NOMO-1 treated with dmso at 0.1 percent for 144 hours (cell line): ENCODE measurements at regions not wholly inside any gene's neighbourhood (a gene's known extent, or its start where the extent isn't known, plus 50 kb on each side); places are given as distances from the start of the nearest gene placed in this dataset.
A peak's percentile ranks its signal among the peaks of the same experiment; 100 is the strongest.

Experiments
- DNase-seq: peaks from one replicate; lab custom pipeline; 2025; ENCODE audit not compliant: unreplicated experiment; lab: John Stamatoyannopoulos, UW

DNA sequence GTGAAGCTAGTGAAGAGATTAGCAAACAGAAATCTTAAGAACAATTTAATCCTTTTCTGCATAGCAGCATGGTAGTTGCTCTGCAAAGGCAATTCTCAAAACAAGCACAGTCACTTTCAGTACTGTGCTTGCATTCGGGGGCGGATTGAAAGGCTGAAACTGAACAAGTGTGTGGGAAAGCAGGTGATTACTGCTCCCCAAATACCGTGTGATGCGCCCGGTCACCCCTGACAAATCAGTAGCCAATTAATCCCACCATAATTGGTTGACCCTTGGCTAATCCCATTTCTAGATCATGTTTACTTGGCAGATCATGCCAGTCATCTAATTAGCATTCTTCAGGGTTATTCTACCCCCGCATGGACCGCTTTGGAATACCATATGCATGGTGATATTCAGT, 76.5 kb upstream of the ADRB1 start:
- no peak for DNase-seq

DNA sequence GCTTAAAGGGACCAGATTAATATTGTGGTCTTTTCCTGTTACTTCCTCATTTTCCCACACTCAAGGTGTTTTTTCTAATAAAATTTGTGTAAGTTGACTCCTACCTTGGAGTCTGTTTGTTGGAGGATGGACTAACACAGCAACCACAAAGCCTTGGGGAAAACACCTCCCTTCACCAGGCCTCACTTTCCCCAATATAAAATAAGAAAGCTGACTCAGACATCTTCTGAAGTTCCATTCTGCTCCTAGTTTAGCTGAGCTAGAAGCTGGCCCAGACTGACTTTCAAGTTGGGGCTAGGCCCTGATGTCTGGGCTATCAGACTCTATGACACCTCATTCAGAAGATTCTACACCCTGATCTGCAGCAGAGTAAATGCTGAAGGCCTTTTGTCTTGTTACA, 73.0 kb upstream of the ADRB1 start:
- DNase-seq = no peak

DNA sequence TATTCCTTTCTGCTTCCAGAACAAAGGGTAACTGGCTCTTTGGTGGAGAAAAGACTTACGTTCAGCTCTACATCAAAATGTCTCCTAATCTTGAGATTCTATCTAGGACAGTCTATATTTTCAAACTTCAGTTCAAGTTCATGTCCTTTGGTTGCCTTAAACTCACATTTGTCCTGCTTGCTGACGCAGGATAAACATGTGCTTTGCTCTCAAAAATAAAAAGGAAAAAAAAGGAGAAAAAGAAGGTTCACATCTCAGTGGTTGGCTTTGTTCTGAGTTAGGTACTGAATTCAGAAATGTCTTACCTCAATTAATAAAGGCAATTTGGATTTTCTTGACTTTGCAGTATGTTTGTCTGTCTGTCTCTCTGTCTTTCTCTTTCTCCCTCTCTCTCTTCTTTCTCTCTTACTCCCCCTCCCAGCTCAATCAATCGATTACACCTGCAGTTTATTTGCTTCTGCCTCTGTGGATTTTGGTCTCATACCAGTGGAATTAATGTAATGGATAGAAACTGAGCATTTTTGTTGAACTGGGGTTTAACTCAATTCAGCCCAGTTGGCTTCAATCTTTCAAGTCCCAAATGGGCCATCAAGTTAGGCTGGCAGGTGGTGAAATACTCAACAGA, 72.2 kb upstream of the ADRB1 start:
- DNase-seq = no peak

DNA sequence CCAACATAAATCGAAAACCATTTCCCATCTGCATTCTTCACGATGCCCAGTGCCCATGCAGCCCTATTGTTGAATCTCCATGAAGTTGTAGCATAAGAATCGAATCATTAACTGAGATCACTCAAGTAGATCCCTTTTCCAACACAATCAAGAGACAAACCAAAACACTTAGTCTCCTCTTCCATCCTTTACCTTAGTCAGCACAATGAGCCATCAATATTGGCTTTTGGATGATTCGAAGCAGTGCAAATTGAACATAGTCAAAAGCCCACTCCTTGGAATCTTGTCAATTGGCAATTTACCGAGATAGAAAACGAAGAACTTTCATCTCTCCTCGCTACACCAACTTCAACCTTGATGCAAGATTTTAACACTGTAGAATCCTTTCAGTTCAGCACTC, 66.5 kb upstream of the ADRB1 start:
- no peak for DNase-seq

DNA sequence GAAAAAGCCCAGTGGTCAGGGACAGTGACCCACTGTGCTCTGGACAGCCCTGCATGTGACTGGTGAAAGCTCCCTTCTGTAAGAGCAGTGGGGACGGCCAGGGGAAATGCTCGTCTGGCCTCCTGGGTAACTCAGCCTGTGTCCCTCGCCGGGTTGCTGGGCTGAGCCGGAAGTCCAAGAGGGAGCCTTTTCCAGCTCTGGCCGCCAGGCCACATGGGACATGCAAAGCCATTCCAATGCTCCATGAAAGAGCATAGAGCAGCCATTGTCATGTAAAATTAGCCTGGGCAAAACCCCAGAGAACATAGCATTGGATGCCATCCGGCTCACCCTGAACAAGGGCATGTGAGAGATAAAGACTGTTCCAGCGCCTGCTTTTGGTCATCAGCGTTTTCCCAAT, 64.9 kb upstream of the ADRB1 start:
- no peak for DNase-seq

DNA sequence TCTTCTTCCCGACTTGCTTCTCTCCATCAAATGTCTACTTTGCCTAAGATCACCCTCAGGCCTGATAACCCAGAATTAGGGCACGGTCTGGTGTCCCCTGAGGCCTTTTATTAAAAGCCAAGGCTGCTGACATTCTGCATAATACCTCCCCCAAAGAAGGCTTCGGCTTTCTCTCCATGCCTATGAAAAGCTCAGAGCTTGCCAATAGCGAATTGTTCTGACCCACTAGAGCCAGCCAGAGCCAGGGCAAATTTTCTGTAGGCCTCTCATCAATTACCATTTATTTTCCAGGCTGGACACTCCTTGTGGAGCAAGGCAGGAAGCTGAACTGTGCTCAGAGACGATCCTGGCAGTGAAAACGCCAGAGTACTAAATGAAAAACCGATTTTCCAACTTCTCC, 64.3 kb upstream of the ADRB1 start:
- DNase-seq = no peak

DNA sequence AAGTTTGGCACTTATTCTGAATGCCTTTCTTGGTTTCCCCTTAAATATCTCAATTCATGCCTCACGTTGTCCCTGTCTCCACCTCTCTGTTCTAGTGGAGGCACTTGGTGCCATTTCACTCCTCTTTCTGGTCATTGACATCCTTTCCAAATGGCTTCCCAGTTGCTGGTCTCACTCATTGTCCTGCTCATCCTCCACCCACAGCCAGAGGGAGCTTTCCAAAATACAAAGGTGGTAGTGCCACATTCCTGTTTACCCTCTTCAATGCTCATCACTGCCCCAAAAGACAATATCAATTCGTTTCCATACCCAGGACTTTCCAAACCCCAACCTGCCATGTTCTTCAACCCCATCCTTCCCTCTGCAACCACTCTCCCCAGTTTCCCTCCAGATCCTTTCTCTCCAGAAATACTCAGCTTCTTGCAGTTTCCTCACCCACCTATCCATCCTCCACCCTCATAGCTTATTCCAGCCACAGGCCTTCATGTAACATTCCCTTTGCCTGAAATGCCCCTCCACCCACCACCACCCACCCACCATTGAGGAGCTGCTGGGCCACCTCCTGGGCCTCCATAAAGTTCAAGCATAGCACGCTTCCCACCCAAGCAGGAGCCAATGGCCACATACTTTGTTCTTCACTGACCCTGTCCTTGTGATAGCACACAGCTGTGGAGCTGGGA, 63.1 kb upstream of the ADRB1 start:
- no peak for DNase-seq

DNA sequence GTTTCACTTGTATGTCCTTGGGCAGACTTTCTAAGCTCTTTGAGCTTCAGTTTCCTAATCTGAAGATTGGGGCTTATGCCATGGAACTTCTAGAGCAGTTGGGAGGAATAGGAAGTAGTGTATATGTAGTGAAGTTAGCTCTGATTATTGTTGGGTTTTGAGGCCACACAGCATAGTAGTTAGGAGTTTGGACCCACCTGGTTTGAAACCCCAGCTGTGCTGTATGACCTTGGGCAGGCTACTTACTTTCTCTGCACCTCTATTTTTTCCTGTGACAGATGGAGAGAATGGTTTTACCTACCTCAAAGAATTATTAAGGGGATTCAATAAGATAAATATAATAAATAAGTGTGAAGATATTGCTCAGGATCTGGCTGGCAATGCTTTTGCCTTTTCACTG, 61.4 kb upstream of the ADRB1 start:
- no peak for DNase-seq

DNA sequence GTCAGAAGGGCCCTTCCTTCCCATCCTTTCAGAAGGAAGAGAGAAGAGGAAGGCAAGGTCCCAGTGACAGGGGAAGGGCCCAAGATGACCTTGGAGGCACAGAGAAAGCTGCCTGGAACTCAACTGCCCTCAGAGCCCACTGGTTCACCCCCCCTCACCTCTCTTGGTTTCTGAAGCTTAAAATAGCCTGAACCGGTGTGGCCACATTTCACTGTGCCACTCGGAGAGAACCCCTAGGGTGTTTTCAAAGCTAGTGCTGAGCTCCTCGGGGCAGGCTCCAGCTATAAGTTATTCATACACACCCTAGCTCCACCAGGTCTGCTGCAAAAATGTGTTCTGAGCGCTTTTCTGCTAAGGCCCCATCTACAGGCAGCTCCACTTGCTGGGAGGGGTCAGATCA, 60.9 kb upstream of the ADRB1 start:
- no peak for DNase-seq

DNA sequence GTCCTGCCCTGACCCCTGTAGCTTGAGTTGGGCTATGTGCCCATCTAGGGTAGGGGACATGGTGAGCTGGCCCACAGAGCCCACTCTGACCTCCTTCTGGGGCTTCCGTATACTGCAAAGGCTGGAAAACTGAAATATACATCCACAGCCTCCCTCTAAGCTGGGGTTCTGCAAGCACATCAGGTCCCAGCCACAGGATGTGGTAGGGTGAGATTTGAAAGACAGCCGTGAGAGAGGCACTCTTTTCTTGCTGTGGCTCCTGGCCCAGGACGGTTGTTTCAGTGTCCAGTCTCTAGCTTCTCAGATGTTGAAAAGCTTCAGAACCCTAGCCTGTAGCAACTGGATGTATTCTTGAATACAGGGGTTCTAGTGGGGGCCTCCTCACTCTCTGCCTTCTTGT, 60.1 kb upstream of the ADRB1 start:
- DNase-seq = no peak

DNA sequence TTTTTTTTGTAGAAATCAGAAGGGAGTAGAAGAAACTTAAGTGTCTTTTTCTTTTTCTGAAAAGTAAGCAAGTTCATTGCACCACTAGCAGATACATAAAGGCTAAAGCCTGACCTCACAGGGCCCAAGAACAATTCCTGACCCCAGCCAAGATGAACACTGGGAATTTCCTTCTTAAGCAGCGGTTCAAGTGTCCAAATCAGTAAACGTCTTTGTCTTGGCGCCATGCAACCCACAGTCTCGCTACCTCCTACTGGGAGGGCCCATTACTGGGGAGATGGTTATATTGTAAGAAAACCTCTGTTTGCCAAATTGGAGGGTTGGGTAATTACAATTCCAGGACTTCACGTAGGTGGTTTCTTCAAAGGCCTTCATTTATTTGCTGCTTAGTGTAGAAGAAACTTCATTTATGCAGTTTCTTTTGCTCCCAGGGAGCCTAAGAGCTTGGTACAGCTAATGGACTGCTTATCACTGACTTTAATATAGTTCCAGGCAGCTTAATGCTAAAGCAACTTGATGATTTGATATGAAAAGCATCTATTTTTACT, 58.3 kb upstream of the ADRB1 start:
- DNase-seq = no peak

DNA sequence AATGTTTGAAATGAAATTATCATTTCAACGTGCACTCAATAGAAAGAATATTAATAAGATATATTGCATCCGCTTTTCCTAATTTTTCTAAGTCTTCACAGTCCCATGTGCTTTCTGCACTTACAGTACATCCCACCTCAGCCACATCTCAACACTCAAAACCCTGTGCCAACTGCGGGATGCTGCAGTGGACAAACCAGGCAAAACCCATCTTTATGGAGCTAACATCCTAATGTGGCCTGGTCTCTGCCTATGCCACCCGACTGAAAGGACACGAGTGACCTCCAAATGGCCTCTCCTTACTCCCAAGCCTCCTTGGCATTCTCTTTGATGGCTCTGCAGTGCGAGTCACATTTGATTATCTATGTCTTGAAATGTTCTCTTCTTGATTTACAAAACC, 57.4 kb upstream of the ADRB1 start:
- no peak for DNase-seq

DNA sequence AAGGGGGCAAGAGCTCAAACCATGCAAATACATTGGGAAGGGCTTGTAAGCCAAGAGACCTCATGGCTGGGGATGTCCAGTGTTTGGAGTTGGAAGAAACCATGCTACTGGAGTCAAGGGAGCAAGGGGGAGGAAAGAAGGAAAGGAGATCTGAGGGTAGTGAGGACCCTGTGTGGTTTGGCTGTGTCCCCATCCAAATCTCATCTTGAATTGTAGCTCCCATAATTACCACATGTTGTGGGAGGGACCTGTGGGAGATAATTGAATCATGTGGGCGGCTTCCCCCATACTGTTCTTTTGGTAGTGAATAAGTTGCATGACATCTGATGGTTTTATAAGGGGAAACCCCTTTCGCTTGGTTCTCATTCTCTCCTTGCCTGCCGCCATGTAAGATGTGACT, 56.5 kb upstream of the ADRB1 start:
- no peak for DNase-seq

DNA sequence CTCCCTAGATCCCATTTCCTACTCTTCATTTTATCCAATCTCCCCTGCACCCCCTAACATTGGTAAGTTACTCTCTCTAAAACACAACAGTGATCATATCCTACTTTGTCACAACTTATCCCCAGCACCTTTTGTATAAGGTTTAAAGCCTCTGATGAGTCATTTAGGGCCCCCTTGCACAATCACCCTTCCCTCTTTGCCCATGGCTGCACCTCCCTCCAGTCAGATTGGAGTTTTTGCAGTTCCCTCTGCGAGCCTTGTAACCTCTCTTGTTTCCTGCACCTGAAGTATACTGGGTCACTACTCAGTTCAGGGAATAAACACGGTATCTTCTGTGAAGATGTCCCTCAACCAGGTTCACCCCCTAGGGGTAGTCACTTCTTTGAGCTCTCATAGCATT, 55.9 kb upstream of the ADRB1 start:
- peak; percentile 84 for DNase-seq

DNA sequence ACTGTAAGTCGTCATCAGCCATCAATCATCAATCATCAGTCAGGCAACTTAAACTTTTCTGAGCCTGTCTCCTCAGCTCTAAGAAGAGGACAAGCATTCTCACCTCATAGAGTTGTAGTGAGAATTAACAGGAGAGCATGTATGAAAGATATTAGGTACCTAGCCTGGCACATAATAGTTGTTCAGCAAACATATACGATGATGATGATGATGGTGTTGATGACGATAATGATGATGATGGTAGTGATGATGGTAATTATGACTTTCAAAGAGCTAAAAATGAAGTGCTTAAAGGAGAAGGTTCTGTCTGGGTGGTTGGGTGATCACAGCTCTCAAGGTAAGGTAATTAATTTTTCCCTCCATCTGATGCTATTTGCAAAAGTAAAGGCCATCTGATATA, 55.1 kb upstream of the ADRB1 start:
- DNase-seq = no peak

DNA sequence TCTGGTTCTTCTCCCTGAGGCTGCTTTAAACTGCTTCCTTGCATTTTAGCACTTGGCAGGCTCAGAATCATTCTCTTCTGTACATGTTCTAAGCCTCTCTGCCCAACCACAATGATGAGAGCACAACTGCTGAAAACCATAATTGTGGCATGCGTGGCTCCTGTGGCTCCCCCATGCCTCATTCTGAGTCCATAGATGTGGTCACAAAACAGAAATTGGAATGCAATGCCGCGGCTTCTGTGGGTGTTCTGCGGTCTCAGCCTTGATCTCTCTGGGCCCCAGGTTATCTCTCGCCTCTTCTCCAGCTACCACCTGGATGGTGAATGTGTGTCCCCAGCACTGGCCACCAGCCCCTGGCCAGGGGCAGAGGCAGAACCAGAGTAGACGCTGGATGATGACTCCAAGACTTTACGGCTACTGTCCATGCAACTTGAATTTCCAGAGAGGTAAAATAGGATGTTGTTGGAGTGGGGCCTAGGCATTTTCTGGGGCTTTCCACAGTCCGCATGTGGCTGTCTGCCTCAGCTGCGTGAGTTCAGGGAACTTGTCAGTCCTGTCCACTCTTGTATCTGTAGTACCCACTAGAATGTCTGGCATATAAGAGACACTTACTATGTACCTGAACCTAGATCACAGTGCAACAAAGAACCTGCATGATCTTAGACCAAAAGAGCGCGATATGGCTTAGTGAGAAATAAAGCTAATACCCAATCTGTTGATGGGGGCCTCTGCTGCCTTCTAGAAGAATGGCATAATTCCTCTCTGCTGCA, 52.4 kb upstream of the ADRB1 start:
- no peak for DNase-seq

DNA sequence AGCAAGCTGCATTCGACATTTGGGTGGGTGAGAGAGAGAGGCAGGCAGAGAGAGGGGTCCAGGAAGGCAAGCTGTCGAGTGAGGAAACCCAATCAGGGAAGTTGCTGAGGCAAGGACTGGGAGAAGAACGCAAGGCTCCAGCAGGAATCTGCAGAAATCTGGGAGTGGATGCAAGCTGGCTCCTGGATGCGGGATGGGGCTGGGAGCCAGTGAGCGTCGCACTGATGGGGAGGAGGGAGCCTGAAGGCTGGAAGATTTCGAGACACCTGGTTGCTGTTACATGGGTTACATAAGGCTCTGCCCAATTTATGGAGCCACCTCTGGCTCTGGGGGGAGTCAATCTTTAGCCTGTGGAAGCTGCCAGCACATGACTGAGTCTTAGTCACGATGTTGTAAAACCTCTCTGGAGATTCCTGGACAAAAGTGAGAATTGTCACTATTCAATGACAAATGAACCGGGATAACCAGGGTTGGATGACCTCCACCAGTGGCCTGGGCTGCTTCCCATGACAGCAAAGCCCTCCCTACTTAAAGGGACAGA, 51.1 kb upstream of the ADRB1 start:
- DNase-seq = no peak

DNA sequence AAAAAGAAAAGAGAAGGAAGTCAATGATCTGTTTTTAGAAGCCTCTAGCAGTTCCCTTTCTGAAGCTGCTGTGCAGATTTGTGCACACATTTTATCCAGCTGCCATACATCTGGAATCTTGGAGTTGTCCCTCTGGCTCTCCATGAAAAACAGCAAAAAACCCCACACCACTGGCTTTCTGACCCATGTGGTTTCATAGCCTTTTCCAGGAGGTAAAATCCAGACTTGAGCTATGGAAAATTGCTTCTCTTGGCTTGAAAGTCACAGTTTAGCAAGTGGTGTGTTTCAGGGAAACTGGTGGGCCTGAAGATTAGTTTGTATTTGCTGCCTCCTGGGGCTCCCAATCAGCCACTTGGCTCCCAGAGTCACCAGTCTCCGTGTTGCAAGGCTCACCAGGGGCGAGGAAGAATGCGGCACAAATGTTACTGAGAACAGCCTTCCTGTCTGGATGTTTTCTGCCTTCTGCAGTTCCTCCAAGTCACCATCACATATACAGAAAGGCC, 50.1 kb upstream of the ADRB1 start:
- DNase-seq = peak; percentile 26
